ENCODE measurements at regions not wholly inside any gene's neighbourhood (a gene's known extent, or its start where the extent isn't known, plus 50 kb on each side); places are given as distances from the start of the nearest gene placed in this dataset.
A peak's percentile ranks its signal among the peaks of the same experiment; 100 is the strongest.

DNA sequence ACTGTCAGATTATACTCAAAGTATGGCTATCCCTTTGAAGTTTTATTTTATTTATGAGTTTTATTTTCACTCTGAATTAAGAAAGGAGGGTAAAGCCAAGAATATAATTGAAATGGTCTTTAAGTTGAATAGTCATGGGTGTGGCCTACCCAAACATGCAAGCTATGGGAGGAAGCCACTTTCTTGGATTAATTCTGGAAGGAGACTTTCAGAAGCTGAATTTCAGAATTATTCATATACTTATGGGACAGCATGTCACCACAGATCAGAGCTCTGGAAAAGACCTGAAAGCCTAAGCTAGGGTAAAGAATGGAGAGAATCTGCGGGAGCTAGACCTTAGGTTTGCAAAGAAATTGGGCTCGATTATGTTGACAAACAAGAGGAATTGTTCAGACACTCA lies 242.4 kb upstream of the FKBP1C start:
- no peak overlapping the region for H4K8ac ChIP-seq (ENCODE audit: extremely low read depth, insufficient read depth, low read length)
- DNase-seq (ENCODE audit: low read depth in 1 of 2, low spot score in 2 of 2) (no peak), FAIRE-seq (no peak)
- no peak overlapping the region for H3K27ac ChIP-seq (ENCODE audit: low read depth, low read length)
- H2BK20ac ChIP-seq (ENCODE audit: low read length), result no peak overlapping the region
- no peaks in the 10 kb centered on the region for H3K79me1 ChIP-seq (ENCODE audit: low read depth, low read length)
- H3K23me2 ChIP-seq (ENCODE audit: low read depth, low read length), result no peaks in the 10 kb centered on the region
- H3K36me3 ChIP-seq (ENCODE audit: control insufficient read depth in 2 of 4, insufficient read depth in 4 of 4, low read length in 3 of 4), result no peaks in the 10 kb centered on the region
- H2BK120ac ChIP-seq (replicated peaks; ENCODE audit: low read depth, low read length), result no peak overlapping the region
- no peak for TF ChIP-seq NANOG (IDR thresholded peaks at IDR 0.05; ENCODE audit: insufficient read depth, low read depth, low read length, poor library complexity, severe bottlenecking)
- TF ChIP-seq SRF (IDR thresholded peaks at IDR 0.05; ENCODE audit: low read depth, low read length), result no peak
- TF ChIP-seq RBBP5 (IDR thresholded peaks at IDR 0.05; ENCODE audit: borderline replicate concordance, low read depth, low read length), result no peak
- TF ChIP-seq CBX8 (IDR thresholded peaks at IDR 0.05; ENCODE audit: borderline replicate concordance, low read depth, low read length), result no peak
- H3K4me2 ChIP-seq (ENCODE audit: insufficient read depth in 1 of 2, low read depth in 2 of 2, low read length in 2 of 2), result no peak overlapping the region
- no peak overlapping the region for H2AK5ac ChIP-seq (ENCODE audit: low read depth, low read length)
- no peak overlapping the region for H3K4me3 ChIP-seq (ENCODE audit: extremely low read depth in 1 of 4, insufficient read depth in 2 of 4, low read depth in 3 of 4, low read length in 4 of 4)
- H3K9me3 ChIP-seq (ENCODE audit: insufficient read depth in 2 of 2, low read depth in 1 of 2, low read length in 1 of 2), result no peaks in the 10 kb centered on the region
- H3K56ac ChIP-seq (replicated peaks; ENCODE audit: insufficient read length, low read depth, low read length), result no peak overlapping the region
- H3K23ac ChIP-seq (ENCODE audit: insufficient read length), result no peak overlapping the region
- CTCF ChIA-PET (ENCODE audit: partially characterized antibody), result no interaction called here
- no peak overlapping the region for H3K14ac ChIP-seq (ENCODE audit: insufficient read length)
- no peak overlapping the region for H3K4ac ChIP-seq (replicated peaks; ENCODE audit: insufficient read length, low read depth, low read length)
- POLR2A ChIA-PET (ENCODE audit: partially characterized antibody), result no interaction called here
- no peaks in the 10 kb centered on the region for H3K79me2 ChIP-seq (ENCODE audit: control insufficient read depth in 1 of 2, insufficient read depth in 2 of 2, low read length in 2 of 2)
- no peak overlapping the region for H2BK15ac ChIP-seq (ENCODE audit: low read length)
- H4K20me1 ChIP-seq (replicated peaks in 1 of 2; ENCODE audit: control insufficient read depth in 1 of 2, insufficient read depth in 2 of 2, low read length in 2 of 2), result no peaks in the 10 kb centered on the region
- no peak overlapping the region for H4K91ac ChIP-seq (replicated peaks; ENCODE audit: insufficient read length, low read length)
- no peak overlapping the region for H2BK5ac ChIP-seq (ENCODE audit: low read depth, low read length)
- H4K5ac ChIP-seq (ENCODE audit: insufficient read length, low read depth, low read length), result no peak overlapping the region
- 86% methylated on average over 2 of the region's 2 CpGs; no CpG with 5 or more reads in 1 of the 2 experiments for WGBS, 2 experiments (ENCODE audit: extremely low coverage in 1 of 2, insufficient coverage in 1 of 2, insufficient read length in 1 of 2, insufficient replicate concordance in 2 of 2, low coverage in 1 of 2, low lambda C conversion rate in 2 of 2, missing lambda C conversion rate in 1 of 2)
- no peak overlapping the region for H3K18ac ChIP-seq (ENCODE audit: extremely low read depth, low read length)
- no peak overlapping the region for H3K9ac ChIP-seq (replicated peaks in 1 of 4; ENCODE audit: extremely low read depth in 1 of 4, low read depth in 3 of 4, low read length in 3 of 4)
- 0 out of 2 replicates have a peak overlapping the region, but pooled peaks have one; percentile 59 for H2AFZ ChIP-seq (ENCODE audit: low read length)
- H2BK12ac ChIP-seq (ENCODE audit: low read depth, low read length), result no peak overlapping the region
- H3K27me3 ChIP-seq (replicated peaks in 1 of 4; ENCODE audit: control insufficient read depth in 3 of 4, extremely low read depth in 1 of 4, insufficient read depth in 3 of 4, low read length in 3 of 4), result no peaks in the 10 kb centered on the region
- no peaks in the 10 kb centered on the region for H3K4me1 ChIP-seq (replicated peaks in 1 of 4; ENCODE audit: control insufficient read depth in 3 of 4, insufficient read depth in 4 of 4, low read length in 3 of 4)
